Natural killer cell (primary cell): ENCODE measurements at regions not wholly inside any gene's neighbourhood (a gene's known extent, or its start where the extent isn't known, plus 50 kb on each side); places are given as distances from the start of the nearest gene placed in this dataset.

ENCODE experiments used
- ATAC-seq, 3 donors: fragments of 150-1000 bp in 2 of 3; fragments of 200-7000 bp in 1 of 3; cut with Tn5 transposase; 1 replicate in 1 of 3; 2 replicates in 2 of 3; pipeline ENCODE4 v1.10.0; 2021; ENCODE audit warnings: mild to moderate bottlenecking in 2 of 3, moderate library complexity in 2 of 3
- DNase-seq, 2 donors: peaks; one replicate each; pipeline versions ENCODE4 v3.0.0 to v3.0.0-alpha.2; 2013 to 2021; ENCODE audit warnings: mixed read lengths in 1 of 2
- H3K27ac ChIP-seq: one replicate; pipeline ENCODE4 v1.5.1; 2013; ENCODE audit warnings: mild to moderate bottlenecking, low read length
- H3K27me3 ChIP-seq: one replicate; pipeline ENCODE4 v1.6.1; 2013; ENCODE audit warnings: low read length; ENCODE audit not compliant: control insufficient read depth, insufficient read depth
- H3K36me3 ChIP-seq: one replicate; pipeline ENCODE4 v1.6.1; 2013; ENCODE audit warnings: low read length; ENCODE audit not compliant: control insufficient read depth, insufficient read depth
- H3K4me1 ChIP-seq: one replicate; pipeline ENCODE4 v1.6.1; 2013; ENCODE audit warnings: low read length; ENCODE audit not compliant: control insufficient read depth, insufficient read depth
- H3K4me3 ChIP-seq: one replicate; pipeline ENCODE4 v1.5.1; 2013; ENCODE audit warnings: low read length
- H3K9me3 ChIP-seq: one replicate; pipeline ENCODE4 v1.6.1; 2013; ENCODE audit warnings: low read length; ENCODE audit not compliant: control insufficient read depth, insufficient read depth
- H3K27ac Mint-ChIP-seq, 2 donors: one replicate each; pipeline ENCODE4 v1.8.0; 2022; ENCODE audit warnings: mild to moderate bottlenecking in 2 of 2, mixed read lengths in 2 of 2, moderate library complexity in 1 of 2
- H3K27me3 Mint-ChIP-seq, 2 donors: one replicate each; pipeline ENCODE4 v1.8.0; 2022; ENCODE audit warnings: low read depth in 2 of 2, mixed read lengths in 2 of 2
- H3K36me3 Mint-ChIP-seq: one replicate; pipeline ENCODE4 v1.8.0; 2022; ENCODE audit warnings: mixed read lengths
- H3K4me1 Mint-ChIP-seq, 2 donors: one replicate each; pipeline ENCODE4 v1.8.0; 2022; ENCODE audit warnings: mixed read lengths in 2 of 2
- H3K4me3 Mint-ChIP-seq: one replicate; pipeline ENCODE4 v1.8.0; 2022; ENCODE audit warnings: mild to moderate bottlenecking, moderate library complexity, mixed read lengths
- H3K9me3 Mint-ChIP-seq, 2 donors: one replicate each; pipeline ENCODE4 v1.8.0; 2022; ENCODE audit warnings: mixed read lengths in 2 of 2
- WGBS: methylation state at CpG from one replicate; pipeline ENCODE4 v1.1.7; 2013; ENCODE audit warnings: missing lambda C conversion rate; ENCODE audit not compliant: insufficient coverage; 5-methylcytosine and 5-hydroxymethylcytosine counted together
- intact Hi-C: fragments of 100-400 bp; cut with micrococcal nuclease; formaldehyde crosslinking; loops from one replicate; pipeline ENCODE4 v1.14.2; 2022
- TF ChIP-seq, protein P1 (sequence below): fragments of 200-600 bp; IDR thresholded peaks from one replicate; pipeline ENCODE4 v1.8.0; 2022; ENCODE audit warnings: antibody characterized with exemption

GRCh38 chr17:71145486-71145885, 975.3 kb upstream of the SOX9 start:
- peaks cover 7% of the 10 kb centered on the region for H3K36me3 Mint-ChIP-seq
- H3K27me3 ChIP-seq = no peaks in the 10 kb centered on the region
- intact Hi-C loops = no loop called here
- no peaks in the 10 kb centered on the region for H3K4me1 Mint-ChIP-seq
- ATAC-seq (no peak), DNase-seq (no peak)
- no peak overlapping the region for H3K4me3 Mint-ChIP-seq
- no peak overlapping the region for H3K27ac Mint-ChIP-seq
- H3K27me3 Mint-ChIP-seq = no peaks in the 10 kb centered on the region
- peaks cover 4 to 17% of the 10 kb centered on the region in 2 donors for H3K9me3 Mint-ChIP-seq
- TF ChIP-seq, protein P1, sequence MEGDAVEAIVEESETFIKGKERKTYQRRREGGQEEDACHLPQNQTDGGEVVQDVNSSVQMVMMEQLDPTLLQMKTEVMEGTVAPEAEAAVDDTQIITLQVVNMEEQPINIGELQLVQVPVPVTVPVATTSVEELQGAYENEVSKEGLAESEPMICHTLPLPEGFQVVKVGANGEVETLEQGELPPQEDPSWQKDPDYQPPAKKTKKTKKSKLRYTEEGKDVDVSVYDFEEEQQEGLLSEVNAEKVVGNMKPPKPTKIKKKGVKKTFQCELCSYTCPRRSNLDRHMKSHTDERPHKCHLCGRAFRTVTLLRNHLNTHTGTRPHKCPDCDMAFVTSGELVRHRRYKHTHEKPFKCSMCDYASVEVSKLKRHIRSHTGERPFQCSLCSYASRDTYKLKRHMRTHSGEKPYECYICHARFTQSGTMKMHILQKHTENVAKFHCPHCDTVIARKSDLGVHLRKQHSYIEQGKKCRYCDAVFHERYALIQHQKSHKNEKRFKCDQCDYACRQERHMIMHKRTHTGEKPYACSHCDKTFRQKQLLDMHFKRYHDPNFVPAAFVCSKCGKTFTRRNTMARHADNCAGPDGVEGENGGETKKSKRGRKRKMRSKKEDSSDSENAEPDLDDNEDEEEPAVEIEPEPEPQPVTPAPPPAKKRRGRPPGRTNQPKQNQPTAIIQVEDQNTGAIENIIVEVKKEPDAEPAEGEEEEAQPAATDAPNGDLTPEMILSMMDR = no peak
- H3K4me1 ChIP-seq = no peaks in the 10 kb centered on the region
- WGBS = 100% methylated on average over 2 of the region's 3 CpGs
- no peaks in the 10 kb centered on the region for H3K36me3 ChIP-seq
- no peak overlapping the region for H3K27ac ChIP-seq
- H3K9me3 ChIP-seq = no peaks in the 10 kb centered on the region
- H3K4me3 ChIP-seq = no peak overlapping the region

GRCh38 chr17:71147906-71148305, 972.9 kb upstream of the SOX9 start:
- Histone ChIP-seq H3K27me3 (no peaks in the 10 kb centered on the region), H3K36me3 (no peaks in the 10 kb centered on the region), H3K27ac (no peak overlapping the region), H3K4me1 (no peaks in the 10 kb centered on the region), H3K4me3 (no peak overlapping the region), H3K9me3 (no peaks in the 10 kb centered on the region)
- Mint-ChIP-seq H3K27ac (no peak overlapping the region), H3K9me3 (peaks cover 4 to 15% of the 10 kb centered on the region in 2 donors), H3K4me3 (no peak overlapping the region), H3K27me3 (no peaks in the 10 kb centered on the region), H3K4me1 (no peaks in the 10 kb centered on the region), H3K36me3 (peaks cover 7% of the 10 kb centered on the region)
- intact Hi-C loops = no loop called here
- DNase-seq (no peak), ATAC-seq (no peak)
- WGBS = 83% methylated on average over 9 of the region's 10 CpGs
- TF ChIP-seq, protein P1 = no peak

- Histone ChIP-seq H3K4me1 (no peaks in the 10 kb centered on the region), H3K36me3 (no peaks in the 10 kb centered on the region), H3K27me3 (no peaks in the 10 kb centered on the region), H3K9me3 (no peaks in the 10 kb centered on the region), H3K27ac (no peak overlapping the region), H3K4me3 (no peak overlapping the region)
- H3K4me3 Mint-ChIP-seq = no peak overlapping the region
- no peak for ATAC-seq
- H3K27ac Mint-ChIP-seq = no peak overlapping the region
- DNase-seq = no peak
- peaks cover 7% of the 10 kb centered on the region for H3K36me3 Mint-ChIP-seq
- TF ChIP-seq, protein P1 = no peak
- WGBS = 95% methylated on average over 3 of the region's 3 CpGs
- intact Hi-C loops = no loop called here
- H3K9me3 Mint-ChIP-seq = peaks cover 6 to 20% of the 10 kb centered on the region in 2 donors
- no peaks in the 10 kb centered on the region for H3K4me1 Mint-ChIP-seq
- no peaks in the 10 kb centered on the region for H3K27me3 Mint-ChIP-seq
These were observed 971.2 kb upstream of the SOX9 start for GRCh38 chr17:71149607-71150006.

DNA sequence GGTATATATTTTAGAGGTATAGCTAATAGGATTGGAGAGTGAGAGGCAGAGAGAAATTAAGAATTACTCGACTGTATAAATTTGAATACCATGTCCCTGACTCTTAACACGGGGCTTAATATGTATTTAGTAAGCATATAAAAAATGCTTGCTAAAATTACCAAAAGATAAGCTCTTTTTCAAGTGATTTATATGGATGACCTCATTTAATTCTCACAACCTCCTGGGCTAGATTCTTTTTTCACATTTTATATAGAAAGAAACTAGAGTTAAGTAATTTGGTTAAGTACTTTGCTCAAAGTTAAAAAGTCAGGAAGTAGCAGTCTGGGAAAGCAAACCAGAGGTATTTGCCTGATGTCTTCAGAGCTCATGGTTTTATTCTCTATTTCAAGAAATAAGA, 963.5 kb upstream of the SOX9 start:
- 67% methylated on average over 1 of the region's 2 CpGs for WGBS
- Mint-ChIP-seq H3K4me3 (no peak overlapping the region), H3K9me3 (peaks cover 13 to 22% of the 10 kb centered on the region in 2 donors), H3K36me3 (no peaks in the 10 kb centered on the region), H3K27me3 (no peaks in the 10 kb centered on the region), H3K27ac (no peak overlapping the region), H3K4me1 (no peaks in the 10 kb centered on the region)
- intact Hi-C loops = no loop called here
- ATAC-seq (no peak), DNase-seq (no peak)
- Histone ChIP-seq H3K4me1 (no peaks in the 10 kb centered on the region), H3K4me3 (no peak overlapping the region), H3K36me3 (no peaks in the 10 kb centered on the region), H3K27me3 (no peaks in the 10 kb centered on the region), H3K9me3 (no peaks in the 10 kb centered on the region), H3K27ac (no peak overlapping the region)
- TF ChIP-seq, protein P1 = no peak
